ENCODE measurements at regions not wholly inside any gene's neighbourhood (a gene's known extent, or its start where the extent isn't known, plus 50 kb on each side); places are given as distances from the start of the nearest gene placed in this dataset.
"Not testable (repeated sequence)": the region's sequence is repeated elsewhere in the genome, so short reads cannot be mapped to it uniquely, and the experiment has no call there.

DNA sequence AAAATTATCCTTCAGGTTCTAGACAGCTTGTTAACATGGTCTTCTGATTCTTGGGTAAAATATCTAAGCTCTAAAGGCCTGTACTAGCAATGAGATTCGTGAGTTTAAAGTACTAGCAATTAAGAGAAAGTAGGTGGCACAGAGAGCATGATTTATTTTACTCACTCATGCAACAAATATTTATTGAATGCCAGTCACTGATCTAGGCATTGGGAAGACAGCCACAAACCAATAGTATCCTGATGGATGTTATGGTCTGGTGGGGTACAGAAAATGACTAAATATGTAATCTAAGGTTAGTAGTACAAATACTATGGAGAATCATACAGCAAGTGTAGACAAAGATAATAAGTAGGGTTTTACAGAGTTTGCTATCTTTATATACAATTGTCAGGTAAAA, 751.3 kb downstream of the ZNF385D start:
- no peaks in the 10 kb centered on the region for H3K9me3 ChIP-seq (ENCODE audit: control insufficient read depth, low read length)
- peaks cover 7% of the 10 kb centered on the region for H3K4me1 ChIP-seq (ENCODE audit: control insufficient read depth, insufficient read depth, low read length)
- Mint-ChIP-seq H3K27me3 (ENCODE audit: insufficient read depth) (no peaks in the 10 kb centered on the region), H3K27ac (no peak overlapping the region), H3K4me1 (peaks cover 25% of the 10 kb centered on the region), H3K4me3 (no peak overlapping the region), H3K9me3 (no peaks in the 10 kb centered on the region), H3K36me3 (ENCODE audit: low read depth) (peaks cover 4% of the 10 kb centered on the region)
- TF ChIP-seq, protein P1, sequence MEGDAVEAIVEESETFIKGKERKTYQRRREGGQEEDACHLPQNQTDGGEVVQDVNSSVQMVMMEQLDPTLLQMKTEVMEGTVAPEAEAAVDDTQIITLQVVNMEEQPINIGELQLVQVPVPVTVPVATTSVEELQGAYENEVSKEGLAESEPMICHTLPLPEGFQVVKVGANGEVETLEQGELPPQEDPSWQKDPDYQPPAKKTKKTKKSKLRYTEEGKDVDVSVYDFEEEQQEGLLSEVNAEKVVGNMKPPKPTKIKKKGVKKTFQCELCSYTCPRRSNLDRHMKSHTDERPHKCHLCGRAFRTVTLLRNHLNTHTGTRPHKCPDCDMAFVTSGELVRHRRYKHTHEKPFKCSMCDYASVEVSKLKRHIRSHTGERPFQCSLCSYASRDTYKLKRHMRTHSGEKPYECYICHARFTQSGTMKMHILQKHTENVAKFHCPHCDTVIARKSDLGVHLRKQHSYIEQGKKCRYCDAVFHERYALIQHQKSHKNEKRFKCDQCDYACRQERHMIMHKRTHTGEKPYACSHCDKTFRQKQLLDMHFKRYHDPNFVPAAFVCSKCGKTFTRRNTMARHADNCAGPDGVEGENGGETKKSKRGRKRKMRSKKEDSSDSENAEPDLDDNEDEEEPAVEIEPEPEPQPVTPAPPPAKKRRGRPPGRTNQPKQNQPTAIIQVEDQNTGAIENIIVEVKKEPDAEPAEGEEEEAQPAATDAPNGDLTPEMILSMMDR (conservative IDR thresholded peaks at IDR 0.05), result no peak
- no peak overlapping the region for H3K9ac ChIP-seq (ENCODE audit: extremely low read depth, low read length, poor library complexity, severe bottlenecking)
- no peaks in the 10 kb centered on the region for H3K27me3 ChIP-seq (ENCODE audit: control insufficient read depth, insufficient read depth, low read length, poor library complexity, severe bottlenecking)
- no peaks in the 10 kb centered on the region for H3K36me3 ChIP-seq (ENCODE audit: control insufficient read depth, insufficient read depth, low read length)
- 100% methylated on average over 1 of the region's 1 CpG; no CpG with 5 or more reads in 1 of the 2 experiments for WGBS, 2 experiments (ENCODE audit: insufficient coverage in 1 of 2, insufficient read length in 1 of 2)
- H3K4me3 ChIP-seq (ENCODE audit: low read length), result no peak overlapping the region
- DNase-seq, result no peak
- H3K27ac ChIP-seq (ENCODE audit: low read depth, low read length), result no peak overlapping the region

DNA sequence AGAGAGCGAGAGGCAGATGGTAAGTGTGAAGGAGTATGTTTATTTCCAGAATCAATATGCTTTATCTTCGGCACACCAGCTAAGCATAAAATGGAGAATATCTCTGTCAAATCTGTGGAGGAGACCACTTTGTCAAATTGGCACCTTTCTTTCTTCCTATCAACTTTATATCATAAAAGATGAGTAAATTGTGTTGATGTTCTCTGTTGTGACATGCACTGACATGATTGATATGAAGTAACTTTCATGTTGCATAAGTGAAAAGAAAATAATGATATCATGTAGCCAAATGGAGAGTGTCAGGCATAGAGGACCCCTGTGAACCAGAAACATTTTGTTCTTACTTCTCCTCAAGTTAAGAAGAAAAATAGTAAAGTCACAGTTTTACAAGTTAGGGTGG, 753.8 kb downstream of the ZNF385D start:
- no peak for DNase-seq
- peaks cover 46% of the 10 kb centered on the region for H3K4me1 Mint-ChIP-seq
- Histone ChIP-seq H3K9me3 (ENCODE audit: control insufficient read depth, low read length) (no peaks in the 10 kb centered on the region), H3K36me3 (ENCODE audit: control insufficient read depth, insufficient read depth, low read length) (no peaks in the 10 kb centered on the region), H3K27me3 (ENCODE audit: control insufficient read depth, insufficient read depth, low read length, poor library complexity, severe bottlenecking) (no peaks in the 10 kb centered on the region), H3K27ac (ENCODE audit: low read depth, low read length) (no peak overlapping the region), H3K4me1 (ENCODE audit: control insufficient read depth, insufficient read depth, low read length) (peaks cover 17% of the 10 kb centered on the region), H3K4me3 (ENCODE audit: low read length) (no peak overlapping the region), H3K9ac (ENCODE audit: extremely low read depth, low read length, poor library complexity, severe bottlenecking) (no peak overlapping the region)
- 97% methylated on average over 2 of the region's 2 CpGs; no CpG with 5 or more reads in 1 of the 2 experiments for WGBS, 2 experiments (ENCODE audit: insufficient coverage in 1 of 2, insufficient read length in 1 of 2)
- H3K36me3 Mint-ChIP-seq (ENCODE audit: low read depth), result no peaks in the 10 kb centered on the region
- H3K4me3 Mint-ChIP-seq, result no peak overlapping the region
- H3K27me3 Mint-ChIP-seq (ENCODE audit: insufficient read depth), result no peaks in the 10 kb centered on the region
- TF ChIP-seq, protein P1 (conservative IDR thresholded peaks at IDR 0.05), result no peak
- no peaks in the 10 kb centered on the region for H3K9me3 Mint-ChIP-seq
- H3K27ac Mint-ChIP-seq, result no peak overlapping the region

DNA sequence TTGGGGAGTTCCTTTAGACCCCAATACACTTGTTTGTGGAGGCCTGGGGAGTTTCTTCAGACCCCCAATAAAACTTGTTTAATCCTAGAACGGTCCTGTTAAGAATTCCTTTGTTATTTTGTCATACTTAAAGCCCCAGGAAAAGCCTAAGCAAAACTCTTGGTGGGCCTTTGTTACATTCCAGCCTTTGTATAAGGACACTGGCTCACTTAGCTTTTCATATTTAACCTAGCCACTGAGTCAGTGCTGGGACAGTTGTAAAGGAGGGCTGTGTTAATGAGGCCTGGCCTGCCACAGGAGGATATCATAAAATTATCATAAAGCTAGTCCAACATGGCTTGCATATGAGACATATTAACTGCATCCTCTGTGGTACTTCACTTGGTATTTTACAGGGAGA, 760.1 kb downstream of the ZNF385D start:
- H3K4me3 ChIP-seq (ENCODE audit: low read length), result no peak overlapping the region
- H3K36me3 ChIP-seq (ENCODE audit: control insufficient read depth, insufficient read depth, low read length), result no peaks in the 10 kb centered on the region
- Mint-ChIP-seq H3K9me3 (peaks cover 5% of the 10 kb centered on the region), H3K27ac (peak overlapping the region; percentile 92), H3K4me1 (peaks cover 49% of the 10 kb centered on the region), H3K4me3 (no peak overlapping the region), H3K36me3 (ENCODE audit: low read depth) (peaks cover 2% of the 10 kb centered on the region), H3K27me3 (ENCODE audit: insufficient read depth) (no peaks in the 10 kb centered on the region)
- H3K9ac ChIP-seq (ENCODE audit: extremely low read depth, low read length, poor library complexity, severe bottlenecking), result no peak overlapping the region
- WGBS, 2 experiments (ENCODE audit: insufficient coverage in 1 of 2, insufficient read length in 1 of 2), result 0 to 35% methylated on average over 1 of the region's 1 CpG
- H3K27me3 ChIP-seq (ENCODE audit: control insufficient read depth, insufficient read depth, low read length, poor library complexity, severe bottlenecking), result no peaks in the 10 kb centered on the region
- no peak overlapping the region for H3K27ac ChIP-seq (ENCODE audit: low read depth, low read length)
- peaks cover 11% of the 10 kb centered on the region for H3K9me3 ChIP-seq (ENCODE audit: control insufficient read depth, low read length)
- TF ChIP-seq, protein P1 (conservative IDR thresholded peaks at IDR 0.05), result no peak
- peaks cover 22% of the 10 kb centered on the region for H3K4me1 ChIP-seq (ENCODE audit: control insufficient read depth, insufficient read depth, low read length)
- no peak for DNase-seq

DNA sequence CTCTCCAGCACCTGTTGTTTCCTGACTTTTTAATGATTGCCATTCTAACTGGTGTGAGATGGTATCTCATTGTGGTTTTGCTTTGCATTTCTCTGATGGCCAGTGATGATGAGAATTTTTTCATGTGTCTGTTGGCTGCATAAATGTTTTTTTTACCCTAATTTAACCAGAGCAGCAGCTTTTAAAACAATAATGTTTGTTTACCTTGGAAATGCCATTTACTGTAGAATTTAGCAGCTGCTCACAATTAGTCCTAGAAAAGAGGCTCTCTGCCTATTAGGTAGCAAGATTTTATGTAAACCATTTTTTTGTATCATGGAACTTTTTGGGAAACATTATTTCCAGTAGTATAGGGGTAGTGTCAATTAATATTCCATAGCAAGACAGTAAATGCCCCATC, 761.4 kb downstream of the ZNF385D start:
- not testable (repeated sequence) for H3K9me3 Mint-ChIP-seq; H3K27me3 ChIP-seq (ENCODE audit: control insufficient read depth, insufficient read depth, low read length, poor library complexity, severe bottlenecking); H3K4me3 ChIP-seq (ENCODE audit: low read length); DNase-seq; H3K36me3 ChIP-seq (ENCODE audit: control insufficient read depth, insufficient read depth, low read length); H3K27ac Mint-ChIP-seq; H3K36me3 Mint-ChIP-seq (ENCODE audit: low read depth); H3K9ac ChIP-seq (ENCODE audit: extremely low read depth, low read length, poor library complexity, severe bottlenecking); H3K4me3 Mint-ChIP-seq; H3K27me3 Mint-ChIP-seq (ENCODE audit: insufficient read depth); H3K27ac ChIP-seq (ENCODE audit: low read depth, low read length)
- H3K4me1 Mint-ChIP-seq, result peaks cover 39% of the 10 kb centered on the region
- Histone ChIP-seq H3K9me3 (ENCODE audit: control insufficient read depth, low read length) (peaks cover 11% of the 10 kb centered on the region), H3K4me1 (ENCODE audit: control insufficient read depth, insufficient read depth, low read length) (peaks cover 15% of the 10 kb centered on the region)

Data from endodermal cell (in vitro differentiated cells).